ENCODE measurements at regions not wholly inside any gene's neighbourhood (a gene's known extent, or its start where the extent isn't known, plus 50 kb on each side); places are given as distances from the start of the nearest gene placed in this dataset.

GRCh38 chr13:50318887-50319286 is 303.6 kb downstream of the KCNRG start:
- DNase-seq (ENCODE audit: low read depth) = peak; percentile 37
- no peak overlapping the region for H3K4me3 ChIP-seq (ENCODE audit: low read depth, low read length)
- no peak for TF ChIP-seq MAX (IDR thresholded peaks at IDR 0.05; ENCODE audit: low read depth, low read length)
- TF ChIP-seq POLR2A (IDR thresholded peaks at IDR 0.05; ENCODE audit: extremely low read depth, insufficient read length) = no peak
- TF ChIP-seq CTCF (IDR thresholded peaks at IDR 0.05; ENCODE audit: low read depth, low read length) = no peak
- no peak for TF ChIP-seq MYC (IDR thresholded peaks at IDR 0.05; ENCODE audit: low read depth, low read length)

GRCh38 chr13:50319635-50320255 is 304.5 kb downstream of the KCNRG start:
- no peak overlapping the region for H3K4me3 ChIP-seq (ENCODE audit: low read depth, low read length)
- peak; percentile 82 for TF ChIP-seq MAX (IDR thresholded peaks at IDR 0.05; ENCODE audit: low read depth, low read length)
- peak; percentile 94 for TF ChIP-seq MYC (IDR thresholded peaks at IDR 0.05; ENCODE audit: low read depth, low read length)
- TF ChIP-seq POLR2A (IDR thresholded peaks at IDR 0.05; ENCODE audit: extremely low read depth, insufficient read length) = no peak
- DNase-seq (ENCODE audit: low read depth) = peak; percentile 83

GRCh38 chr13:50320271-50320862 is 305.1 kb downstream of the KCNRG start:
- H3K4me3 ChIP-seq (ENCODE audit: low read depth, low read length) = no peak overlapping the region
- no peak for DNase-seq (ENCODE audit: low read depth)
- TF ChIP-seq MAX (IDR thresholded peaks at IDR 0.05; ENCODE audit: low read depth, low read length) (no peak), CTCF (IDR thresholded peaks at IDR 0.05; ENCODE audit: low read depth, low read length) (no peak), MYC (IDR thresholded peaks at IDR 0.05; ENCODE audit: low read depth, low read length) (no peak), POLR2A (IDR thresholded peaks at IDR 0.05; ENCODE audit: extremely low read depth, insufficient read length) (no peak)

- peak; percentile 69 for DNase-seq (ENCODE audit: low read depth)
- H3K4me3 ChIP-seq (ENCODE audit: low read depth, low read length) = no peak overlapping the region
- TF ChIP-seq CTCF (IDR thresholded peaks at IDR 0.05; ENCODE audit: low read depth, low read length) = no peak
- TF ChIP-seq MAX (IDR thresholded peaks at IDR 0.05; ENCODE audit: low read depth, low read length) = peak; percentile 77
- peak; percentile 65 for TF ChIP-seq MYC (IDR thresholded peaks at IDR 0.05; ENCODE audit: low read depth, low read length)
These were observed 306.8 kb downstream of the KCNRG start for GRCh38 chr13:50322006-50322405.

GRCh38 chr13:50323440-50324065 is 308.3 kb downstream of the KCNRG start:
- no peak overlapping the region for H3K4me3 ChIP-seq (ENCODE audit: low read depth, low read length)
- DNase-seq (ENCODE audit: low read depth) = no peak
- no peak for TF ChIP-seq POLR2A (IDR thresholded peaks at IDR 0.05; ENCODE audit: extremely low read depth, insufficient read length)
- TF ChIP-seq CTCF (IDR thresholded peaks at IDR 0.05; ENCODE audit: low read depth, low read length) = no peak
- no peak for TF ChIP-seq MAX (IDR thresholded peaks at IDR 0.05; ENCODE audit: low read depth, low read length)
- no peak for TF ChIP-seq MYC (IDR thresholded peaks at IDR 0.05; ENCODE audit: low read depth, low read length)

- DNase-seq (ENCODE audit: low read depth) = no peak
- H3K4me3 ChIP-seq (ENCODE audit: low read depth, low read length) = no peak overlapping the region
- TF ChIP-seq POLR2A (IDR thresholded peaks at IDR 0.05; ENCODE audit: extremely low read depth, insufficient read length) = no peak
- TF ChIP-seq CTCF (IDR thresholded peaks at IDR 0.05; ENCODE audit: low read depth, low read length) = no peak
- TF ChIP-seq MAX (IDR thresholded peaks at IDR 0.05; ENCODE audit: low read depth, low read length) = no peak
- TF ChIP-seq MYC (IDR thresholded peaks at IDR 0.05; ENCODE audit: low read depth, low read length) = no peak
These were observed 311.0 kb downstream of the KCNRG start for GRCh38 chr13:50326271-50326670.
